Superior temporal gyrus (tissue), 1 donor: ENCODE measurements at regions not wholly inside any gene's neighbourhood (a gene's known extent, or its start where the extent isn't known, plus 50 kb on each side); places are given as distances from the start of the nearest gene placed in this dataset.
"Not testable (repeated sequence)": the region's sequence is repeated elsewhere in the genome, so short reads cannot be mapped to it uniquely, and the experiment has no call there.

Experiments used
- DNase-seq: peaks from one replicate; pipeline ENCODE4 v3.0.0-alpha.2; 2016; ENCODE audit errors: extremely low spot score

GRCh38 chr9:106753155-106753671 lies 109.8 kb upstream of the ZNF462 start:
- DNase-seq: no peak

GRCh38 chr9:106755736-106756135 lies 107.2 kb upstream of the ZNF462 start:
- DNase-seq: no peak

- no peak for DNase-seq
Measured at GRCh38 chr9:106757514-106757913, 105.5 kb upstream of the ZNF462 start.

GRCh38 chr9:106758911-106759310 lies 104.1 kb upstream of the ZNF462 start:
- no peak for DNase-seq

- no peak for DNase-seq
Measured at GRCh38 chr9:106761493-106761892, 101.5 kb upstream of the ZNF462 start.

- no peak for DNase-seq
Measured at GRCh38 chr9:106766616-106767015, 96.3 kb upstream of the ZNF462 start.

- no peak for DNase-seq
Measured at GRCh38 chr9:106769331-106769730, 93.6 kb upstream of the ZNF462 start.

- DNase-seq: no peak
Measured at GRCh38 chr9:106771608-106772007, 91.4 kb upstream of the ZNF462 start.

GRCh38 chr9:106772523-106773290 lies 90.3 kb upstream of the ZNF462 start:
- DNase-seq: no peak

GRCh38 chr9:106773750-106774149 lies 89.2 kb upstream of the ZNF462 start:
- DNase-seq: no peak

GRCh38 chr9:106775960-106776359 lies 87.0 kb upstream of the ZNF462 start:
- no peak for DNase-seq

GRCh38 chr9:106779796-106780195 lies 83.2 kb upstream of the ZNF462 start:
- DNase-seq: no peak

- DNase-seq: no peak
Measured at GRCh38 chr9:106783121-106783520, 79.8 kb upstream of the ZNF462 start.

- DNase-seq: no peak
Measured at GRCh38 chr9:106784076-106784475, 78.9 kb upstream of the ZNF462 start.

- no peak for DNase-seq
Measured at GRCh38 chr9:106785200-106785599, 77.8 kb upstream of the ZNF462 start.

GRCh38 chr9:106788021-106788420 lies 74.9 kb upstream of the ZNF462 start:
- DNase-seq: not testable (repeated sequence)

- no peak for DNase-seq
Measured at GRCh38 chr9:106795031-106795430, 67.9 kb upstream of the ZNF462 start.

- no peak for DNase-seq
Measured at GRCh38 chr9:106796771-106797170, 66.2 kb upstream of the ZNF462 start.

GRCh38 chr9:106797299-106797698 lies 65.7 kb upstream of the ZNF462 start:
- no peak for DNase-seq

GRCh38 chr9:106798016-106798799 lies 64.8 kb upstream of the ZNF462 start:
- DNase-seq: no peak

- no peak for DNase-seq
Measured at GRCh38 chr9:106799152-106799551, 63.8 kb upstream of the ZNF462 start.

GRCh38 chr9:106800701-106801270 lies 62.2 kb upstream of the ZNF462 start:
- DNase-seq: no peak

GRCh38 chr9:106801816-106802215 lies 61.1 kb upstream of the ZNF462 start:
- DNase-seq: no peak
